ENCODE measurements at regions not wholly inside any gene's neighbourhood (a gene's known extent, or its start where the extent isn't known, plus 50 kb on each side); places are given as distances from the start of the nearest gene placed in this dataset.
"Not testable (repeated sequence)": the region's sequence is repeated elsewhere in the genome, so short reads cannot be mapped to it uniquely, and the experiment has no call there.

DNA sequence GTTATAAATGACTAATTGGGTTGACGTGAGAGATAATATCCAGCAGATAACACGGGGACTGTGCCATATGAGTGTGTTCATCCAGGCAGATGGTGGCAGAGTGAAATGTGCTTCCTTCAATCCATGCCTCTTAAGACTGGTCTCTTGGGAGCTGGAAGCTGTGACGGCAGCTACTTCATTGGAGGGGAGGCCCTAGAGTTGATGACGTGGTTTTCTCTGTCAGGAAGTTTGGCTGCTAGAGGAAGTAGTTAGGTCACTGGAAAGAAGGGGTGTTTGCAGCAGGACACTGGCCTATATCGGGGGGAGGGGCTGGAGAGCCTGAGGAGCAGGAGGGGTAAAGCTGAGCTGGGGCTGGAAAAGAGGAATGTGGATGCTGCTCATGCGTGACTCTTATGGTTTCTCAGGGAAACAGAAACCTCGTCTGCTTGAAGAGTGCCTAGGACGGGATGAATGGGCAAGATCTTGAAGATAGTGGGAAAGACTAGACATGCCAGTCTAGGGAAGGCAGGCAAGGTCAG lies 3051.6 kb downstream of the RPIA start:
- not testable (repeated sequence) for DNase-seq (ENCODE audit: insufficient read length, low spot score)
- peak; percentile 51 for FAIRE-seq

- DNase-seq (ENCODE audit: insufficient read length, low spot score); FAIRE-seq: not testable (repeated sequence)
Observed at GRCh38 chr2:91743910-91744309, 3052.4 kb downstream of the RPIA start.

DNA sequence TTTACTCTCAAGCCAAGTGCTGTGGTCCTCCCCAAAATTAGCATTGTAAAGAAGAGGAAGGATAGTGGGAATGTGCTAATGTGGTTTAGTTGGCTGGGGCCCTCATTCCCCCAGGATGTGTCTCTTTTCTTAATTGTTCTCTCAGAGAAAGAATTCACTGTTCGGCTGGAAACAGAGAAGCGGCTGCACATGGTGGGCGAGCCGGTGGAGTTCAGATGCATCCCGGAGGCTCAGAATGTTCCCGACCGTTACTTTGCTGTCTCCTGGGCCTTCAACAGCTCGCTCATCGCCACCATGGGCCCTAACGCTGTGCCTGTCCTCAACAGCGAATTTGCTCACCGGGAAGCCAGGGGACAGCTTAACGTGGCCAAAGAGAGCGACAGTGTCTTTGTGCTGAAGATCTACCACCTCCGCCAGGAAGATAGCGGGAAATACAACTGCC lies 3053.2 kb downstream of the RPIA start:
- not testable (repeated sequence) for DNase-seq (ENCODE audit: insufficient read length, low spot score)
- peak; percentile 28 for FAIRE-seq

DNA sequence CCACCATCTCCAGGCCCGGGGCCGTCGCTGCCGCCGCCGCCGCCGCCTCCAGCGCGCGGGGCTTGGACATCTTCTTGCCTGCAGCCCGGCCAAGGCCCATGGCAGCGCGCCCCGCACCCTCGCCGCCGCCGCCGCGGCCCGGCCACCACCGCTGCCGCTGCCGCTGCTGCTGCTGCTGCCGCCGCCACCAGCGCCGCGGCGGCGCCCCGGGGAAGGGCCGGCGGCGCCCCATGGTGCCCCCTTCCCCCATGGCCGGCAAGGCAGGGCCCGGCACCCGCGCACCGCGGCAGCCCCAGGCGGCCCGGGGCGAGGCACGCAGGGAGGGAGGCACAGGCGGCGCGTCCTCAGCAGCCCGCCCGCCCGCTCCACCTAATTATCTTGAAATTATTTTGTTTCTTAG lies 3057.4 kb downstream of the RPIA start:
- FAIRE-seq (no peak), DNase-seq (ENCODE audit: insufficient read length, low spot score) (no peak)

- not testable (repeated sequence) for DNase-seq (ENCODE audit: insufficient read length, low spot score); FAIRE-seq
Observed at GRCh38 chr2:91749665-91750064, 3058.2 kb downstream of the RPIA start.

GRCh38 chr2:91759361-91759941 lies 3068.0 kb downstream of the RPIA start:
- DNase-seq (ENCODE audit: insufficient read length, low spot score), result not testable (repeated sequence)

DNA sequence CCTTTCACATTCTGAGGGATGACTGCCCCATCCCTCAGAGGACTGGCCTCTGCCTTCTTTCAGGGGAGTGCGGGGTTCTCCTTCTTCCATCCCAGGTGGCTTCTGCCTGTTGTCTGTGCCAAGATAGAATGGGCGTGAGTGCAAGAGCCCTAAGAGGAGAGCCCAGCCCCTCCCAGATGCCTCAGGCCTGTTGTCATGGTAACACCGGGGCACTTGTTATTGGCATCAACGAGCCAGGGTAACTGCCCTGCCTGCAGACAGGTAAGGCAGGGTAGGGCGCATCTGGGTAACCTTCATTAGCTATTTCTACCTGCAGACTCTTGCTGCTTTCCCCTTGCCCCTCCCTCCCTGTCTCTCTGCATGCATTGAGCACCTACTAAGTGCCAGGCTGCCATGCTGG lies 3069.2 kb downstream of the RPIA start:
- not testable (repeated sequence) for FAIRE-seq; DNase-seq (ENCODE audit: insufficient read length, low spot score)

More at GRCh38 chr2:91759361-91759941, 3068.0 kb downstream of the RPIA start:
- FAIRE-seq, result not testable (repeated sequence)

GRCh38 chr2:91762312-91762711 lies 3070.8 kb downstream of the RPIA start:
- not testable (repeated sequence) for DNase-seq (ENCODE audit: insufficient read length, low spot score); FAIRE-seq

DNA sequence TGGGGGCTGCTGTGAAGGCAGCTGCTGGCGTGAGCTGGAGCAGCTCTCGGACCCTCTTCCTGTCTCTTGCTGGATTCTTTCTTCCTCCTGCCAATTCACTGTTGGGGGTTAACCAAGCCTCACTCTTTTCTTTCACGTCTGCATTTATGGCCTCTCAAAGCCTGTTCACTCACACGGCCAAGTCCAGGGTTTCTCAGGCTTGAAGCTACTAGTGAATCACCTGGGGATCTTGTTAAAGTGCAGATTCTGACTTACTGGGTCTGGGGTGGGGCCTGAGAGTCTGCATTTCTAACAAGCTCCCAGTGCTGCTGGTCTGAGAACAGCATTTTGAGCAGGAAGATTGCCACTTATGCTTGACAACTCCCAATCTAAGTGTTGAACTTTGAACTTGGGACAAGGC lies 3072.2 kb downstream of the RPIA start:
- not testable (repeated sequence) for DNase-seq (ENCODE audit: insufficient read length, low spot score); FAIRE-seq

GRCh38 chr2:91764581-91765002 lies 3073.1 kb downstream of the RPIA start:
- FAIRE-seq; DNase-seq (ENCODE audit: insufficient read length, low spot score): not testable (repeated sequence)

DNA sequence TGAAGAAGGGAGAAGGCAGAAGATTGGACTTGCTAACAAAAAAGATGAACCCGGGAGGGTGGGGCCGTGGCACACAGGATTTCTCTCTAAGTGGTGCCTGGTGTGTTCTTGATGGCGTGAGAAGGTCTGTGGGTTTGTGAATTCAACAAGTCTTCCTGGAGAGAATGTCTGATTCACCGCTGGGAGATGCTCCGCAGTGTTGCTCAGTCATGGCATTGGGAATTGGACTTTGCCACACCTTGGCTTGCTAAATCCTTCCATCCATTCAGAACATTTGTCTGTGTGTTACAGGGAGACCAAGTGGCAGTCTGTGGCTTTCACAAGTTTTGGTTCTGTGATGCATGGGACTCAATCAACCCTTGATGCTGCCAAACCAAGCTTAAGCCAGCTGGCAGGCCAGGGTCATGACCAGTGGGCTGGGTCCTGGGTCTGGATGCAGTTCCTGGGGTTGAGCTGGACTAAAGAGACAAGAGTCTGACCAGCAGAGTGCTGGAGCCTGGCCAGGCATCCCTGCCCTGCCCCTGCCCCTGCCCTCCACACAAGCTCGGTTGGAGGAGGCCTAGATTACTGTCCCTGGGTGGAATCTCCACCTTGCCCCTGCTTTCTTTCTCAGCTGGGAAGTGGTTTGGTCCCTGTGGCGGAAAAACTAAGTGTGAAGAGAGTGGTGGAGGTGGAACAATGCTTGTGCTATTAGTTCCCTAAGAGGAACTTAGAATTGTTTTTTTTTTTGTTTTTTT lies 3073.7 kb downstream of the RPIA start:
- not testable (repeated sequence) for DNase-seq (ENCODE audit: insufficient read length, low spot score)
- peak; percentile 60 for FAIRE-seq

- DNase-seq (ENCODE audit: insufficient read length, low spot score) (peak; percentile 54), FAIRE-seq (peak; percentile 92)
Observed at GRCh38 chr2:91766349-91767048, 3075.0 kb downstream of the RPIA start.

DNA sequence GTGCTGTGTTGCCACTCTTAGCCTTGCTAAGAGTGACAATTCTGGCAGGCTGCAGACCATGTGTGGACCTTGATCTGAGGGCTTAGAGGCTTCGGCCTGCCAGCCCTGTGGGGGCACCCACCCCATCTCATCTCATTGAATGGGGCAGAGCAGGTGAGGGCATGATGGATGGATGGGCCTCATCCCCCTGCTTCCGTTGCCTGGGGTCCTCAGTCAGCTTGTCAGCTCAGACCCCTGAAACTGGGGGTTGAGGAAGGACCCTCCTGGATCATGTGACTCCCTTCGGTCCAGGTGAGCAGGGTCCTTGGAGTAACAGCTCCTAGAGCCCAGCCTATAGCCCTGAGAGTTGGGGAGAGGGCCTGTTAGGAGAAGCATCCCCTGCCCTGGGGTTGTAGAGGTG lies 3076.8 kb downstream of the RPIA start:
- FAIRE-seq; DNase-seq (ENCODE audit: insufficient read length, low spot score): not testable (repeated sequence)

DNA sequence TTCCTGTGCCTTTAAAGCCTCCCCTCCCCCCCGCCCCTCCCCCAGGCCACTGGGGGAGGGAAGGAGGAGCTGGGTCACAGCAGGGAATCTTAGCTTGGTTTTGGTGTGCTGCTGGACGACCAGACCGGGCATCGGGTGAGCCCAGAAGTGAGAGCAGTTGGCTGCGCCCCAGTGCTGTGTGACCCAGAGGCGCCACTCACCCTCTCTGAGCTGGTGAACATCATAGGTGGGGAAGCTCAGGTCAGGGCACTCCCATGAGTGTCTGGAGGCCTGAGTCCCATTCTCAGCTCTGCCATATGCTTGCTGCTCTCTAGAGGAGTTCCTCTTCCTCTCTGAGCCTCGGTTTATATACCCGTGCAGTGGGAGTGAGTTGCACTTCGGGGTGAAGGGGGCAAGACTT lies 3077.5 kb downstream of the RPIA start:
- DNase-seq (ENCODE audit: insufficient read length, low spot score); FAIRE-seq: not testable (repeated sequence)

DNA sequence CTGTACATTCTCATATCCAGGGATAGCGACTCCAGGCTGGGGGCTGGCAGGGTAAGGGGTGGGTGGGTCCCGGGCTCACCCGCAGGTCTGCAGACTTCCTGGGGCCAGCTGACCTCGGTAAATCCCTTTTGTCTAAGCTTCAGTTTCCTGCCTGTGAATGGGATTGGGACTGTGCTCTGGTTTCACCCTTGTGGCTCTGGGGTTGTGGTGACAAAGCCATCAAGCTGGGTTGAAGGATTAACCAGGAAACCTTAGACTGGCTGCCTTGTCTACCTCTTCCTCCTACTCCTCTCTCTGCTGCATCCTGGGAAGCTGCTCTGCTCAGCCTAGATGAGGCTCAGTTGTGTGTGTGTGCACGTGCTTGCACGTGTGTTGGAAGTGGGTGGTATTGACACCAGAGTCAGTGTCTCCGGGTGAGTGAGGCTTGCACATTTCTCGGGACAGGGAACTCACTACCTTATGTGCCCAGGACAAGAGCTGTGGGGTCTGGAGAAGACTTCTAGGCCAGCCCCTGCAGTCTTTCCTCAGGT lies 3078.6 kb downstream of the RPIA start:
- FAIRE-seq; DNase-seq (ENCODE audit: insufficient read length, low spot score): not testable (repeated sequence)

GRCh38 chr2:91771604-91772003 lies 3080.1 kb downstream of the RPIA start:
- DNase-seq (ENCODE audit: insufficient read length, low spot score); FAIRE-seq: not testable (repeated sequence)

- not testable (repeated sequence) for DNase-seq (ENCODE audit: insufficient read length, low spot score); FAIRE-seq
Observed at GRCh38 chr2:91772240-91772937, 3080.9 kb downstream of the RPIA start.

- DNase-seq (ENCODE audit: insufficient read length, low spot score); FAIRE-seq: not testable (repeated sequence)
Observed at GRCh38 chr2:91773810-91774209, 3082.3 kb downstream of the RPIA start.

GRCh38 chr2:91775193-91775592 lies 3083.7 kb downstream of the RPIA start:
- FAIRE-seq; DNase-seq (ENCODE audit: insufficient read length, low spot score): not testable (repeated sequence)

DNA sequence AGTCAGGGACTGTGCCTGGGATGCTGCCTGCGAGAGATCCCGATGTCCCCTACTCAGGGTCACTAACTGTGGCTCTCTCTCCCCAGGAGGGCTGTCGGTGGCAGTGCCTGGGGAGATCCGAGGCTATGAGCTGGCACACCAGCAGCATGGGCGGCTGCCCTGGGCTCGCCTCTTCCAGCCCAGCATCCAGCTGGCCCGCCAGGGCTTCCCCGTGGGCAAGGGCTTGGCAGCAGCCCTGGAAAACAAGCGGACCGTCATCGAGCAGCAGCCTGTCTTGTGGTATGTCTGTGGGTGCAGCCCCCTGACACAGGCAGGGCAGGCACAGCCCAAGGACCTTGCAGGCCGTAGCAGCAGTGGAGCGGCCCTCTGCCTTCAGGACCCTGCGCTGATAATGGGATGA lies 3088.9 kb downstream of the RPIA start:
- not testable (repeated sequence) for FAIRE-seq; DNase-seq (ENCODE audit: insufficient read length, low spot score)
